ENCODE measurements at regions not wholly inside any gene's neighbourhood (a gene's known extent, or its start where the extent isn't known, plus 50 kb on each side); places are given as distances from the start of the nearest gene placed in this dataset.

- no peak for DNase-seq
These were observed 257.1 kb downstream of the ADAMTS20 start for GRCh38 chr12:43294916-43295315.

GRCh38 chr12:43294147-43294546 lies 257.9 kb downstream of the ADAMTS20 start:
- DNase-seq, result no peak

GRCh38 chr12:43293396-43293795 lies 258.6 kb downstream of the ADAMTS20 start:
- no peak for DNase-seq

- DNase-seq, result no peak
These were observed 259.3 kb downstream of the ADAMTS20 start for GRCh38 chr12:43292699-43293098.

GRCh38 chr12:43291516-43291915 lies 260.5 kb downstream of the ADAMTS20 start:
- no peak for DNase-seq

- no peak for DNase-seq
These were observed 261.2 kb downstream of the ADAMTS20 start for GRCh38 chr12:43290836-43291235.

- no peak for DNase-seq
These were observed 262.6 kb downstream of the ADAMTS20 start for GRCh38 chr12:43289426-43289801.

- no peak for DNase-seq
These were observed 263.2 kb downstream of the ADAMTS20 start for GRCh38 chr12:43288671-43289425.

- no peak for DNase-seq
These were observed 264.2 kb downstream of the ADAMTS20 start for GRCh38 chr12:43287706-43288383.

- DNase-seq, result no peak
These were observed 265.0 kb downstream of the ADAMTS20 start for GRCh38 chr12:43286986-43287385.

- no peak for DNase-seq
These were observed 266.8 kb downstream of the ADAMTS20 start for GRCh38 chr12:43285159-43285598.

- DNase-seq, result no peak
These were observed 267.4 kb downstream of the ADAMTS20 start for GRCh38 chr12:43284486-43285158.

- DNase-seq, result no peak
These were observed 268.8 kb downstream of the ADAMTS20 start for GRCh38 chr12:43283206-43283605.

GRCh38 chr12:43282106-43282505 lies 269.9 kb downstream of the ADAMTS20 start:
- DNase-seq, result peak; percentile 4

- no peak for DNase-seq
These were observed 270.4 kb downstream of the ADAMTS20 start for GRCh38 chr12:43281563-43281962.

- no peak for DNase-seq
These were observed 273.5 kb downstream of the ADAMTS20 start for GRCh38 chr12:43278541-43278832.

GRCh38 chr12:43277651-43278540 lies 274.1 kb downstream of the ADAMTS20 start:
- DNase-seq, result no peak

GRCh38 chr12:43273467-43273866 lies 278.5 kb downstream of the ADAMTS20 start:
- no peak for DNase-seq

GRCh38 chr12:43271659-43272058 lies 280.3 kb downstream of the ADAMTS20 start:
- no peak for DNase-seq

GRCh38 chr12:43267818-43268217 lies 284.2 kb downstream of the ADAMTS20 start:
- DNase-seq, result no peak

- DNase-seq, result no peak
These were observed 290.3 kb downstream of the ADAMTS20 start for GRCh38 chr12:43261701-43262100.

GRCh38 chr12:43255522-43256111 lies 296.4 kb downstream of the ADAMTS20 start:
- DNase-seq, result peak; percentile 34

- DNase-seq, result no peak
These were observed 299.4 kb downstream of the ADAMTS20 start for GRCh38 chr12:43252585-43252984.
